Urinary bladder (tissue), 3 donors: ENCODE measurements at regions not wholly inside any gene's neighbourhood (a gene's known extent, or its start where the extent isn't known, plus 50 kb on each side); places are given as distances from the start of the nearest gene placed in this dataset.

ENCODE experiments used
- DNase-seq: peaks from one replicate; pipeline ENCODE4 v3.0.0-alpha.2; 2015; ENCODE audit errors: extremely low spot score
- H3K27ac ChIP-seq: one replicate; pipeline ENCODE4 v1.5.1; 2013; ENCODE audit warnings: low read depth, mild to moderate bottlenecking, moderate library complexity
- H3K36me3 ChIP-seq: one replicate; pipeline ENCODE4 v1.6.1; 2013; ENCODE audit warnings: mild to moderate bottlenecking, moderate library complexity; ENCODE audit not compliant: insufficient read depth
- H3K4me1 ChIP-seq: one replicate; pipeline ENCODE4 v1.6.1; 2013; ENCODE audit warnings: mild to moderate bottlenecking, moderate library complexity; ENCODE audit not compliant: insufficient read depth
- H3K4me3 ChIP-seq: one replicate; pipeline ENCODE4 v1.5.1; 2013; ENCODE audit warnings: low read depth, low read length
- WGBS: extraction: QIAGEN DNeasy Blood & Tissue Kit; methylation state at CpG from one replicate; pipeline ENCODE4 v1.1.7; 2013; 5-methylcytosine and 5-hydroxymethylcytosine counted together
- donor health status: healthy with polysubstance abuse.
- donor health status: healthy.

- Histone ChIP-seq H3K4me1 (no peaks in the 10 kb centered on the region), H3K36me3 (no peaks in the 10 kb centered on the region), H3K4me3 (no peak overlapping the region), H3K27ac (no peak overlapping the region)
- no peak for DNase-seq
- 94% methylated on average over 7 of the region's 7 CpGs for WGBS
Observed at GRCh38 chr9:80440724-80441123, 869.0 kb downstream of the TLE4 start.

GRCh38 chr9:80437825-80438224 lies 866.1 kb downstream of the TLE4 start:
- 49% methylated on average over 1 of the region's 1 CpG for WGBS
- Histone ChIP-seq H3K4me1 (no peaks in the 10 kb centered on the region), H3K4me3 (no peak overlapping the region), H3K27ac (no peak overlapping the region), H3K36me3 (no peaks in the 10 kb centered on the region)
- no peak for DNase-seq

DNA sequence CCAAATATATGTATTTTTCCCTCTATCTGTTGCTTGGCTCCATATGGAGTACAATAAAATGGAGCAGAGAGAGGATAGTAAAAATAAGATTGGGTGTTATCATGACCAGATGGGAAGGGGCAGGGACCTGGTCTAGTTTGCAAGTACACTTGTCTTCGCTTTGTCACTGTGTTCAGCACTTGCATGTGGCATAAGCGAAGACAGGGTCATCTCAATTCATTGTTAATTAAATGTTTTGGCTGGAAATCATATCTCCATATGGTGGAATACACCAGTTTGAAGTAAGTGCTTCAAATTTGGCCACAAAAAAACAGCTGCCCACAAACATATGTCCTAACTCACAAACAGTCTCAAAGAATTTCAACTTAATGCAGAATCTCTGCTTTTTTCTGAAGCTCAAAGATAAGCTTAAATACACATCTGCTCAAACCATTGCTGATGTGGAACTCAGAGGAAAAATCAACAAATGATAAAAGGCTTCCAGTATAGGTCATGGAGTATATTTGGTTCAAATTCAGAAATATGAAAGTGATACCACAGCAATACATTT lies 865.4 kb downstream of the TLE4 start:
- Histone ChIP-seq H3K36me3 (no peaks in the 10 kb centered on the region), H3K4me3 (no peak overlapping the region), H3K27ac (no peak overlapping the region), H3K4me1 (no peaks in the 10 kb centered on the region)
- no peak for DNase-seq
- WGBS = 93% methylated on average over 2 of the region's 2 CpGs

DNA sequence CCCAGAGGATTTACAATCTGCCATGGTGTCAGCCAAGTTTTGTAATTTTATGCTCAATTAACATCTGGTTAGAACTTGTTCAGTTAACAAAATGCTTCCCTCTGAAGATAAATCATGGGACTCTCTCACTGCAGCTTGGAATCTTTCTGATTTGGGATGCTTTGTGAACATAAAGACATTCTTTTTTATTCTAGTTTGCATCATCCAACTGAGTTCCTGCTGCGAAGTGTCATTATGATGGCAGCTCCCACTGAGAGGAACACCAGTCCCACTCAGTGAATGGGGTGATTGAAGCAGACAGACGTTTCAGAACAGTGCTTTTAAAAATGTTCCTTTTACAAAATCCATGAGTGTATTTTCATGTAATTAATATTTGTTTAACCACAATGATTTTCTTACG lies 863.8 kb downstream of the TLE4 start:
- WGBS = 61% methylated on average over 3 of the region's 3 CpGs
- no peak overlapping the region for H3K4me3 ChIP-seq
- DNase-seq = no peak
- no peaks in the 10 kb centered on the region for H3K36me3 ChIP-seq
- H3K4me1 ChIP-seq = no peaks in the 10 kb centered on the region
- H3K27ac ChIP-seq = no peak overlapping the region

GRCh38 chr9:80426992-80427391 lies 855.2 kb downstream of the TLE4 start:
- WGBS = 96% methylated on average over 1 of the region's 1 CpG
- no peak overlapping the region for H3K4me3 ChIP-seq

DNA sequence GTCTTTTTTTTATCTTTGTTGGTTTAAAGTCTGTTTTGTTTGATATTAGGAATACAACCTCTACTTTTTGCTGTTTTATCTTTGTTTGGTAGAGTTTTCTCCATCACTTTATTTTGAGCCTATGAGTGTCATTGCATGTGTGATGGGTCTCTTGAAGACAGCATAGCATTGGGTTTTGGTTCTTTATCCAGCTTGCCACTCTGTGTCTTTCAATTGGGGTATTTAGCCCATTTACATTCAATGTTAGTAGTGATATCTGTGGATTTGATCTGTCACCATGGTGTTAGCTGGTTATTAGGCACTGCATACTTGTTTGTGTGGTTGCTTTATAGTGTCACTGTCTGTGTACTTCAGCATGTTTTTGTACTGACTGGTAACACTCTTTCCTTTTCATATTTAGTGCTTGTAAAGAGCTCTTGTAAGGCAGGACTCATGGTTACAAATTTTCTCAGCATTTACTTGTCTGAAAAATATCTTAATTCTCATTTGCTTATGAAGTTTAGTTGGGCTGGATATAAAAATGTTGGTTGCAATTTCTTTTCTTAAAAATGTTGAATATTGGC lies 845.5 kb downstream of the TLE4 start:
- DNase-seq = no peak
- no peaks in the 10 kb centered on the region for H3K36me3 ChIP-seq

More at GRCh38 chr9:80426992-80427391, 855.2 kb downstream of the TLE4 start:
- H3K4me1 ChIP-seq = no peaks in the 10 kb centered on the region
- no peaks in the 10 kb centered on the region for H3K36me3 ChIP-seq
- DNase-seq = no peak
- H3K27ac ChIP-seq = no peak overlapping the region

GRCh38 chr9:80410106-80410505 lies 838.3 kb downstream of the TLE4 start:
- Histone ChIP-seq H3K36me3 (no peaks in the 10 kb centered on the region), H3K27ac (no peak overlapping the region), H3K4me1 (no peaks in the 10 kb centered on the region), H3K4me3 (no peak overlapping the region)
- DNase-seq = peak; percentile 47
- WGBS = 19% methylated on average over 5 of the region's 5 CpGs

More for the DNA sequence above, 845.5 kb downstream of the TLE4 start:
- Histone ChIP-seq H3K4me1 (no peaks in the 10 kb centered on the region), H3K27ac (no peak overlapping the region), H3K4me3 (no peak overlapping the region)

GRCh38 chr9:80407220-80407619 lies 835.5 kb downstream of the TLE4 start:
- 97% methylated on average over 5 of the region's 5 CpGs for WGBS
- no peak overlapping the region for H3K4me3 ChIP-seq

DNA sequence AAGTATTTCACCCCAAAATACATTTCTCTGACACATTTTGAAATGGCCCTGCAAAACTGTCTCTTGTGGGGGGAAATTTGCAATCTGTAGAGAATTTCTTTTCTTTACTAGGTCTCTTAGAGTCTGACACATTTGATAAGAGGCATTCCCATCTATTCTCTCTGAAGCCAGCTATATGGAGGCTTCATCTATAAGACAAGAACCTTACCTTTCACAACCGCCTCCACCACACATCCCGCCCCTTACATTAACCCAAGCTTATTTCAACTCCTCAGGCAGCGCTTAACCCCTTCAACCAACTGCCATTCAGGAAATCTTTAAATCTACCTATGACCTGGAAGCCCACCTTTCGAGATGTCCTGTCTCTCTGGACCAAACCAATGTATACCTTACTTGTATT lies 829.5 kb downstream of the TLE4 start:
- H3K4me1 ChIP-seq = no peaks in the 10 kb centered on the region
- H3K36me3 ChIP-seq = no peaks in the 10 kb centered on the region
- WGBS = 96% methylated on average over 4 of the region's 4 CpGs
- DNase-seq = no peak
- no peak overlapping the region for H3K4me3 ChIP-seq
- no peak overlapping the region for H3K27ac ChIP-seq

More at GRCh38 chr9:80407220-80407619, 835.5 kb downstream of the TLE4 start:
- Histone ChIP-seq H3K27ac (no peak overlapping the region), H3K36me3 (no peaks in the 10 kb centered on the region), H3K4me1 (no peaks in the 10 kb centered on the region)
- no peak for DNase-seq

DNA sequence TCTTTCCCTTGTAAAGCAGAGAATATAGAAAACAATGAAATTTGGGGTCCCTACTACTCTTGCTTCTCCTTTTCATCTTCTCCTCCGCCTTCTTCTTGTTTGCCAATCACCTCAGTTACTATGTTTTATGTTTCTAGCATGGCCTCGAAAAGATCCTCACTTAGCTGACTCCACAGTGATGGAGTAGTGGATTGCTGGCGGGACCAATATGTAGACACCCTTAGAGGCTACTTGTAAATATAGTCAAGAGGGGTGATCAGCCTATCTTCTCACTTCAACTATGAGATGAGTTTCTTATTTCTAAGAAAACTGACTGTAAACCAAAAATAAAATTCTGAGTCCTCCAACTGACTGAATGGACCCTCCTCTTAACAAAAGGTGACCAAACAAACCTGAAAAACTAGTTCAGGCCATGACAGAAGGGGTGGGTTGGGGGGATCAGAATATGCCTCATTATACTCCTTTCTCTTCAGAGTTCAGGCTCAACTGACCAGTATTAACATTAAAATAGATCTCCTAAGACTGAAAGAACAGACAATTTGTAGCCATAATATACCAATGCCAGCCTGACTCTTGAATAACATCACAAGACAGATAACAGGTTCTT lies 829.0 kb downstream of the TLE4 start:
- no peak for DNase-seq
- H3K27ac ChIP-seq = no peak overlapping the region
- H3K36me3 ChIP-seq = no peaks in the 10 kb centered on the region
- WGBS = 83% methylated on average over 3 of the region's 3 CpGs
- H3K4me1 ChIP-seq = no peaks in the 10 kb centered on the region
- H3K4me3 ChIP-seq = no peak overlapping the region

GRCh38 chr9:80399606-80400005 lies 827.8 kb downstream of the TLE4 start:
- 61% methylated on average over 2 of the region's 2 CpGs for WGBS
- Histone ChIP-seq H3K4me3 (no peak overlapping the region), H3K27ac (no peak overlapping the region), H3K4me1 (no peaks in the 10 kb centered on the region), H3K36me3 (no peaks in the 10 kb centered on the region)
- no peak for DNase-seq

DNA sequence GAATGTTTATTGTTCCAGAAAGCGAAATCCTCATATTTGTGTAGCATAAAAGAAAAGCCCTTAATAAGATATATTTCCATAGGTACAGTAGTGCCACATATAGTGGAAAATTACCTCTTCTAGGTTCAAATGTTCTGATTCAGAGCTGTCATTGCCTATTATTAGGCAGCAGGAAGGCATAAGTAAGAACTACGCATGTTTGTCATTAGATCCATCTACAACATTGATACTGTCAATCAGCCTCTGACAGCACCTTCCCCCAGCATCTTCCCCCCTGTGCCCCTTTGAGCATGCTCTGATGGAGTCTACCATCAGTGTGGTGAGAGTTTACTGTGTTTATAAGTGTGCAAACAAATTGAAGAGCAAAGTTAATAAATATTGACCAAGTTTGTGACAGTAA lies 816.1 kb downstream of the TLE4 start:
- Histone ChIP-seq H3K36me3 (no peaks in the 10 kb centered on the region), H3K4me3 (no peak overlapping the region), H3K4me1 (no peaks in the 10 kb centered on the region), H3K27ac (no peak overlapping the region)
- 92% methylated on average over 2 of the region's 2 CpGs for WGBS
- DNase-seq = no peak

DNA sequence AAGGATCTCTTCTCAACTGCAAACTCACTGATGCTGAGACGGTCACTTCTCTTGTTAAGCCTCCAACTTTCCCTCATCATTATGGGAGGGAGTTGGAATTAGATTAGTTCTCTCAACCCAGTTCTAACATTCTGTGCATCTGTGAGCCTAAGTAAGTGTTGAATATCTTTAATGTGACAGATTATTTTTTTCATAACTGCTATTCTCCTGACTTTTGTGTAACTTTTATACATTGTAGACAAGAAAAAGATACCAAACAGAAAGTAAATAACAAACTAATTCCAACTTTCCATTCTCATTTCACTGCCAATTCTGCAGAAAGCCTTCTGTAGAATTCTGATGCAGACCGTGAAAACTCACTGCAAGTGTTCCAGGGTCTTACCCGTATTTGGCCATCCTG lies 813.5 kb downstream of the TLE4 start:
- 54% methylated on average over 3 of the region's 3 CpGs for WGBS
- no peak for DNase-seq

DNA sequence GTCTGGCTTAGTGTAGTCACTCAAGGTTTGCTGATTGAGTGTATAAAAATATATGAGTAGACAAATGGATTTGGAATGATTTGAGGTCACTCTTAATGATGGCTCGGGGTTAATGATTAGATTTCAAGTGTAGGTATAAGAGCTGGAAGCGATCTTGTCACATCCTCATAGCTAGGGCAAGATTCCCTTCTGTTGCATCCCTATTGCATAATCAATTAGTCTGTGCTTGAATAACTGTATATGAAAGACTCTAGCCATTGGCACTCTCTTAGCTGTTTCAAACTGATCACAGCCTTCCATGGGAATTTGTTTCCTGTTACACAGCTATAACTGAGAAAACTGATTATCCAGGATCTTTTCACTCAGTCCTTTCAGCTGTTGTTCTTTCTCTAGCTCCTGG lies 811.6 kb downstream of the TLE4 start:
- H3K36me3 ChIP-seq = no peaks in the 10 kb centered on the region
- H3K4me1 ChIP-seq = peaks cover 2% of the 10 kb centered on the region
- DNase-seq = no peak
- WGBS = 95% methylated on average over 2 of the region's 2 CpGs
- H3K27ac ChIP-seq = no peak overlapping the region
- H3K4me3 ChIP-seq = no peak overlapping the region

More for the DNA sequence above, 813.5 kb downstream of the TLE4 start:
- Histone ChIP-seq H3K27ac (no peak overlapping the region), H3K36me3 (no peaks in the 10 kb centered on the region), H3K4me3 (no peak overlapping the region), H3K4me1 (no peaks in the 10 kb centered on the region)
